Hippocampal formation (tissue), 2 donors: ENCODE measurements at regions not wholly inside any gene's neighbourhood (a gene's known extent, or its start where the extent isn't known, plus 50 kb on each side); places are given as distances from the start of the nearest gene placed in this dataset.

ENCODE experiments used
- DNase-seq, 2 donors: peaks; one replicate each; lab custom pipeline; 2025; lab: John Stamatoyannopoulos, UW

DNA sequence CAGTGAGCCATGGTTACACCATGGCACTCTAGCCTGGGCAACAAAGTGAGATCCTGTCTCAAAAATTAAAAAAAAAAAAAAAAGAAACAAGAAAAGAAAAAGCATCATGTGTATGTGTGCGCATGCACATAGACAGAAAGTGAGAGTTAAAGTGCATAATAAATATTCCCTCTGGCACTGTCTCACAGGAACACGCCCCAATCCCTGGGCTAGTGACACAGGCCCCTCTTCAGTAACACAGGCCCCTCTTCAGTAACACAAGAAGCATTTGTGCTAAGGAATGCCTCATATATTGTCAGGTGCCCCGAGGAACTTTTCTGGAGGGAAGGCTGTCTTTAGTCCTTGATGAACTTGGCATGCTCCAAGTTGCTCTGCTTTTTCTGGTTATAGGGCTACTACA, 57.5 kb downstream of the RPL27A start:
- DNase-seq, result no peak

DNA sequence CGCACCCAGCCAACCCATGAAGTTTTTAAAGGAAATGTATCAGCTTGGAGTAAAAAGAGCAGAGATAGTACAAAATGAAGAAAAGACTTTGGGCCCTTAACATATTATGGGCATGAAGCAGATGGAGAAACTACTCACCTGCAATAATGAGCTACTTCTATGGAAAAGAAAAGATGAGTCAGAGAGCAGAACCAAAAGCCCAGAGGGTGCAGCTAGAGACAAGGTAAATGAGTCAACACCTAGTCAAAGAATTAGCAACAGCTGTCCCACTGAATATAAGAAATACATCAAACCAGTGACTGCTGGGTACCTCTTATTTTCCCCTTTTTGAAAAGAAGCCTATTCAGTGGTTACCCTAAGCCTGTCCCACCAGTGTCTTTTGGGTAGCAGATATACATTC, 61.8 kb downstream of the RPL27A start:
- DNase-seq, result no peak

GRCh38 chr11:8745431-8746253, 63.0 kb downstream of the RPL27A start:
- no peak for DNase-seq

GRCh38 chr11:8746331-8746974, 63.9 kb downstream of the RPL27A start:
- DNase-seq, result no peak

- no peak for DNase-seq
Observed at GRCh38 chr11:8747173-8747572, 64.6 kb downstream of the RPL27A start.

GRCh38 chr11:8748317-8748716, 65.7 kb downstream of the RPL27A start:
- no peak for DNase-seq

DNA sequence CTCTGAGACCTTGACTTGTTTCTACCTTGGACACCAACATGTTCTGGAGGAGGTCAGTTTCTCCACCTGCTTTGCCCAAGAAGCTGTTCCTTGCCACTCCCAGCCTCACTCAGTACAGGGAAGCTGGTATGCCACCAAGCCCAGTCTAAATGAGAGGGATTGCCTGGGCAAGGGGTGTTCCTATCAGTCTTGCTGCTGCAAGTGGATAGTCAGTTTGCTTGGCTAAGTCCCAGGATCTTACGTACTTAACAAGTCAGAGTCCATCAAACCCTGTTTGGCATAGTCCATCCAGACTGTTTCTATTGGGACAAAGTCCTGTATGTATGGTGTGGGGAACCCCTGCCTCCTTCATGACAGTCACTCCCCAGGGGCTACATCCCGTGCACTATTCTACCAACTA, 66.6 kb downstream of the RPL27A start:
- DNase-seq, result no peak

DNA sequence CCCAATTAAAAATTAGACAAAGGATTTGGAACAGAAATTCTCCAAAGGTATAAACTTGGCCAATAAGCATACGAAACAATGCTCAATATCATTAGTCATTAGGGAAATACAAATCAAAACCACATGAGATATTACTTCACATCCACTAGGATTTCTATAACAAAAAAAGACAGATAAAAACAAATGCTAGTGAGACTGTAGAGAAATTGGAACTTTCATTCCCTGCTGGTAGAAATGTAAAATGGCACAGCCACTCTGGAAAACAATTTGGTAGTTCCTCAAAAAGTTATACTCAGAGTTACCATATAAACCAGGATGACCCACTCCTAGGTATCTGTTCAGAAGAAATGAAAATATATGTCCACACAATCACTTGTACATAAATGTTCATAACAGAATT, 71.6 kb downstream of the RPL27A start:
- DNase-seq, result no peak

DNA sequence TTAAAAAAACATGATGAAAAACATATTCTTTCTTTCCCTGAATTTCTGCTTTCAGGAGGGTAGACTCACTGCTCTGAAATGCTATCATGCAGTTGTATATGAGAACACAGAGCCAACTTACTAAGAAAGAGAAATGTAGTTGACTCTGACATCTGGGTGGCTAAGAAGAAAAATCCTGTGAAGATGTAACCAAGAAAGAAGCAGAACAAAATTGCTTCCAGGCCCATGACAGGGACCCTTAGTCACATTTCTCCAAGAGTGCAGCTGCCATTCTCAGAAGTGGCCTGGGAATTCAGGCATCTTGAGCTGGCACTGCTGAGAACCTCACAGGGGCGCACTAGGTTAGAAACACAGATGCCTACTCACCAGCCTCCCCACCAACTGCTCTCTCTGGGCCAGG, 73.6 kb downstream of the RPL27A start:
- no peak for DNase-seq

- no peak for DNase-seq
Observed at GRCh38 chr11:8757047-8757446, 74.5 kb downstream of the RPL27A start.

DNA sequence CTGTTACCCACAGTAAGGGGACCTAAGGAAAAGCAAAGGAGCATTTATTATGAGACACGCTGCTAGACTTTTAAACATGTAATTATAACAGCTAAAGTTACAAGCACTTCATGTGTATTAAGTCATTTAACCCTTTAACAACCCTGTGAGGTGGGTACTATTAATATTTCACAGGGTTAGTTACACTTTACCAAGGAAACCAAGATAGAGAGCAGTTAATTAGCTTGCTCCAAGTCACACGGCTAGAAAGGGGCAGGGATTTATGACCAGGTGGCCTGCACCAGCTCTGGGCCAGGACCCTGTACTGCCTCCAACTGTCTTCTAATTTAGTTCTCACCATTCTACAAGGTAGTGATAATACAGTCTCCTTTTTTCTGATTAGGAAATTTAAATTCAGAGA, 74.9 kb downstream of the RPL27A start:
- no peak for DNase-seq

- DNase-seq, result no peak
Observed at GRCh38 chr11:8758619-8759169, 76.1 kb downstream of the RPL27A start.

DNA sequence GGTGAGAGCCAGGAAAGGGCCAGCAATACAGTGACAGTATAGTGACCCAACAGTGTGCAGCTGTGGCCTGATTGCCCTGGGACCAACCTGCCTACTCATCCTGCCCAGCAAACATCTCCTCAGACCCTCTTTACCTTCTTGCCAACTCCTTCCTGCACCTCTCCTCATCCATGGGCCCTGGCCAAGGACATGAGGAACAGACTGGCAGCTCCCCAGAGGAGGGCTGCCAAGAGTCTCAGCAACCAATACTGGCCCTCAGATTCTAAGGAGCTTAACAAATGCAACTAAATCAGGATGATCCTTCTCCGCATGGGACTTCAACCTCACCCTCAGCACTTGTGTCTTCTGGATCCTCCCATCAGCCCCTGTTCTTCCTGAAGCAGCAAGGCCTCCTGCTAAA, 77.0 kb downstream of the RPL27A start:
- peak in 1 of 2 donors; percentile 10 for DNase-seq

DNA sequence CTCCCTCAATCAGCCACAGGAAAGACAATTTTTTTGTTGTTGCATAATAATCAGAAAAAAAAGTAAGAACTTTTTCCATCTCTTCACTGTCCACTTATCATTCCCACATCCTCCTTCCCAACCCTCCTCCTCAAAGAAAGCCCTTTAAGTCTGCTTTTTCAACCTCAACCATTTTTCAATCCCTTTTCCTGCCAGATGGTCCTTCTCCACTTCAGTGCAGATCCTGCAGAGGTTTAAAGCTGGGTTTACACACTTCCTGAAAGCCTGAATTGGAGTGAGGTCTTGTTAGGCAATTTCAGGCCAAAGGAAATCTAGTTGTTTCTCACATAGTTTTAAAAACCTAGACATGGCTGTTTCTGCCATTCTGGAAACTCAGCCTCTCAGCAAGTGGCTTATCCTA, 78.3 kb downstream of the RPL27A start:
- no peak for DNase-seq

DNA sequence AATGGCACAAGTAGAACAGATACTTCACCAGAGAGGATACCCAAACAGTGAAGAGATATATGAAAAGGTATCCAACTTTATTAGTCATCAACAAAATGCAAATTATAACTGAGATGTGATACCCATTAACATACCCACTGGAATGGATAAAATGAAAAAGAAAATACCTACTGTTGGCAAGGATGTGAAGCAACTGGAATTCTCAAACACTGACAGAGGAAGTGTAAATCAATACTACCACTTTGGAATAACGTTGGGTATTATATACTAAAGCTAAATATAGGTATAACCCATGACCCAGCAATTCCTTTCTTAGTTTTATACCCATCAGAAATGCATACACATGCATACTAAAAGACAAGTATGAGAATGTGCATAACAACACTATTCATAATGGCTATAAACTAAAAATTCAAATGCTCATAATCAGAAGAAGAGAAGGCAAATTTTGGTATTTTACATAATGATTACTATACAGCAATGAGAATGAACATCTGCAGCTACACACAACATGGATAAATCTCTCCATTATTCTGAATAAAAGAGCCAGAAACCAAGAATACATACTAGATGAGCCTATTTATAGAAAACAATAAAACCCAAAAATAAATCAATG, 80.6 kb downstream of the RPL27A start:
- no peak for DNase-seq

GRCh38 chr11:8765294-8765693, 82.7 kb downstream of the RPL27A start:
- DNase-seq, result no peak

- no peak for DNase-seq
Observed at GRCh38 chr11:8766043-8766987, 83.7 kb downstream of the RPL27A start.

GRCh38 chr11:8766988-8767374, 84.4 kb downstream of the RPL27A start:
- DNase-seq, result no peak

DNA sequence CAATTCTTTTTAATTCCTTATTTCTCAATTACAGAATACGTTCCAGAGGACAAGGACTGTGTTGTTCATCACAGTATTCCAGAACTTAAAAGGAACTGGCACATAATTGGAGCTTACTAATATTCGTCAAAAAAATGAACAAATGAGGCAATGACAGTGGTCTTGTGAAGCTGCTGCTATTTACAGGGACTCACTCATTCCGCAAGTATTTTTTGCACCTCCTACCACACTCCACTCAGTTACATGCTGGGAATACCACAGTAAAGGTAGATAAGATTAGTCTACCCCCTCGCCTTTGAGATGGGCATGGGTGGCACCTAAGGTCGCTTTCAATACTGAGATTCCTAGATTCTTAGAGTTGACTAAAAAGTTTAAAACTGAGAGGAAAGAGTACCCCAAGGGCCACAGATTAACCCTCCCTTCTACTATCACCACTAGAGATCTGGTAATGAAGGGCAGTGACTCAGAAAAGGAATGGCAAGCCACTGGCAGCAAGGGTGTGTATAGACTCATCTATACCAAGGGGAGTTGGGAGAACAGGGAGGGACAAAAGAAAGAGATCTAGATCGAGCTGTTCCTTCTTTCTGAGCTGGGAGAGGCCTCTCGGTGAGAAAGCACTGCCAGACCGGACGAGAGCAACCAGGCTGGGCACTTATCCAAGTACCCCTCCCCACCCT, 85.0 kb downstream of the RPL27A start:
- DNase-seq, result no peak

- DNase-seq, result no peak
Observed at GRCh38 chr11:8768625-8769333, 86.2 kb downstream of the RPL27A start.
